ENCODE measurements at regions not wholly inside any gene's neighbourhood (a gene's known extent, or its start where the extent isn't known, plus 50 kb on each side); places are given as distances from the start of the nearest gene placed in this dataset.
"Not testable (repeated sequence)": the region's sequence is repeated elsewhere in the genome, so short reads cannot be mapped to it uniquely, and the experiment has no call there.

DNA sequence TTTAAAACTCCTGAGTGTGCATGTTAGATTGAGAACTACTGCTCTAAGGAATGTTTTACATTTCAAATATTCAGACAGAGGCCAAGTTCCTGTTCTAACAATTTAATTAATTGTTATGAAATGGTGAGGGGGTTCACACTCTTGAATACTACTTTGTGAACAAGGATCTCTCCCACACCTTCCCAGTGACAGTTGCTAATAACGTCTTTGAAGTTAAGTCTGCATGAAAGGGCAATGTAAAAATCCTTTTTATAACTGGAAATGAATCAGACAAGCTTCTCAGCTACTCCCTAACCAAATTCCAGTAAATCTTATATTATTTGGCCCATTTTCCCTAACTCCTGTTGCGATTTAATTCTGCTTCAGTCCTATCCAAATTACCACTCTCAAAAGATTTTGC is 828.5 kb upstream of the ADAMTS5 start:
- DNase-seq: no peak

DNA sequence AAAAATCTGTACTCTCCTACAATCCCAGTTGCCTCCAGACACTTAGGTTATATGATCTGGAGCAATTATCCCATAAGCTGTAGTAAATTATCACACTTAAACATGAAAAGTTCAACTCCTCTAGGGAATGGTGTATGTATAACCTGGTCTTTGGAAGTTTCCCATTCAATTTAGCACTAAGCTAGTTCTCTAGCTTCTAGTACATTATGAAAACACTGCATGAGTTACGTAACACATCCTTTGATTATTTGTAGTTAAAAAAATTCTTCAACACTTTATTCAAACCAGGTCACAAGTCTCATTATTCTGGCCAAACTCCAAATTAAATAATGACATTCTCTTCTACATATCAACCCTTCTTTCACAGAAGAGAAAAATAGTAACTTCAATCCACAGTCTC is 827.0 kb upstream of the ADAMTS5 start:
- DNase-seq: no peak

DNA sequence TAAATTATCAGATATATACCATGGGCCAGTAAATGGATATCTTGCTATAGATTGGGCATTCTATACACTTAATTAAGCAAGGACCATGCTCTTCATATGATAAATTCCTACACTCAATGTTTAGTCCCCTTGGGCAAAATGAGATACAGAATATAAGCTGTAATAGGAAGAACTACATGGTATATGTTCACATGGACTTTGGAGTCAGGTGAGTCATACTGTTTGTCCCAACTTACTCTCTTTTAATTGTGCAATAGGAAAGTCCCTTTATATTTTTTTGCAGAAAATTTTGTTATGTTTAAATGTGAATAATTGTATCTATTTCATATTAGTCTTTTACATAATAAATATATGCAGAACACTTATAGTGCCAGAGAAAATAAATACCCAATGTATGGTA is 820.2 kb upstream of the ADAMTS5 start:
- no peak for DNase-seq

DNA sequence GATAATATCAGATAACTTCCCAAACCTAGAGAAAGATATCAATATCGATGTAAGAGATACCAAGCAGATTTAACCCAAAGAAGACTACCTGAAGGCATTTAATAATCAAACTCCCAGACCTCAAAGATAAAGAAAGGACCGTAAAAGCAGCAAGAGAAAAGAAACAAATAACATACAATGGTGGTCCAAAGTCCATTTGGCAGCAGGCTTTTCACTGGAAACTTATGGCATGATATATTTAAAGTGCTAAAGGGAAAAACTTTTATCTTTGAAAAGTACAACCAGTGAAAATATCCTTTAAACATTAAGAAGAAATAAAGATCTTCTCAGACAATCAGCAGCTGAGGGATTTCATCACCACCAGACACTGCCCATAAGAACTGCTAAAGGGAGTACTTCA is 812.7 kb upstream of the ADAMTS5 start:
- no peak for DNase-seq

DNA sequence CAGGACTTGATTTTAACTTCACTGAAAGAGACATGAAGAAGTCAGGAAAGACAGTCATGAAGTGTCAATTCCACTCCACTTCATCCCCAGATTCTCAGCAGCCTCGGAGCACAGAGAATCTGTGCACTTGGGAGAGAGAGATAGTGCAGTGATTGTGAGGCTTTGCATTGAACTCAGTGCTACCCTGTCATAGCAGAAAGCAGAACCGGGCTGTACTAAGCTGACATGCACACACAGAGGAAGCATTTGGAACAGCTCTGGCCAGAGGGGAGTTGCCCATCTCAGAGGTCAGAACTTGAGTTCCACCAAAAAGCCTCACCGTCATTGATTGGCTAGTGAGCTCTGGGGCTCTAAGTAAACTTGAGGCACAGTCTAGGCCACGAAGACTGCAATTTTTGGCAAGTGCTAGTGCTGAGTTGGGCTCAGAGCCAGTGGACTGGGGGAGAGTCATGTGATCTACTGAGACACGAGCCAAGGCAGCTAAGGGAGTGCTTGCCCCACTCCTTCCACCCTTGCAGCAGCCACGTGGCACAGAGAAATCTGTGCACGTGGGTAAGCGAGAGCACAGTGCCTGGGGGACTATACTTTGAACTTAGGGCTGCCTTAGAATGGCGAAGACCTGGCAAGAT is 810.2 kb upstream of the ADAMTS5 start:
- DNase-seq: no peak

DNA sequence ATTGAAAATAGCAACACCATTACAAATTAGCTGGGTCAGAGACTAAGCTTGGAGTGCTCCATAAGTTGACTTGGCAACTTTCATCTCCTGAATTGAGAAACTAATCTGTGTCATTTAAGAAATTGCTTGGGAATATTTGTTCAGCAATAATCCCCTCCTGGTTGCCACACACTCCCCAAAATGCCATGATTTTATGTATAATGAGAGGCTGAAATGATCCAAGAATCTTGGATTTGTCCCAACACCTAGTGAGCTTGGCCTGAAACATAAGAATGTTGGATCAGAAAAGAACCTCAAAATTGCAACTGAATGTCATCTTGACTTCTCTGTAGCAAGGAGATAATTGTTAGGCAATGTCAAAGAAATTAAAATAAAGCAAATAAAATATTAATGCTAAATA is 805.9 kb upstream of the ADAMTS5 start:
- no peak for DNase-seq

DNA sequence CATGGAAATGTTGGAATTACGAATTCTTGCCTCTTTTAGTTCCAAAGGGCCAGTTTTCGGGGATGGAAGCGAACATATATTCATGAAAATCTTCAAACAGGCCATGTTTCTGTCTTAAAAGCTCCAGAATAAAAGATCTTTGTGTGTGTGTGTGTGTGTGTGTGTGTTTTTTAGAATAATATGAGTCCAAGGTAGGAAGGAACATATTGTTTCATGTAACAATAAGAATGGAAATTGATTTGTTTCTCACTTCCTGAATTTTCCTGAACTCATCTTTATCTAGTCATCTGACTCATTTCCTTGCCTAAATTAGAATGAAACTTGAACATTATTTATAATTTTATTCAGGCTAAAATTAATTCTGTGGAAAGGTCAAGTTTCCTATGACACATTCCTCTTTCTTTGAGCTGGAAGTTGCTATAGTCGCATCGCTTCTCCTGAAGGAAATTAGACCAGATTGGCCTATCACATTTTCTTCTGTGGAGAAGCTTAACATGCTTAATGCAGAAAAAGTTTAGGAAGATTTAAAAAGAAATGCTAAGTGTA is 805.1 kb upstream of the ADAMTS5 start:
- DNase-seq: no peak

DNA sequence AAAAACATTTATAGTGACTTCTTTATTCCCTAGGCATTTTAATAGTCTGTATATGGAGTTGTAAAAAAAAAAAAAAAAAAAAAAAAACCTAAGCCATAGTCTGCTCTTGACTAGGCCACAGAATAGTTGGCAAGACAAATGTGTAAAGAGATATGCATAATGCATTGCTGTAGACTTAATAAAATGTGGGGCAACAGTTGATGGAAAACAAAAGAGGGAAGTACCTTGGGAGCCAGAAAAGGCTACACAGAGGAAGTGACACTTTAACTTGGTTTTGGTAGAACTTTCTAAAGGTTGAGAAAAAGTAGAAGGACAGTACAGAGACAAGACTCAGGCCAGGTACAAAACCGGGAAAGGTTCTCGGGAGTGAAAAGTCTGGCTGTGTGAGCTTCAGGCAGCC is 802.9 kb upstream of the ADAMTS5 start:
- DNase-seq: no peak

DNA sequence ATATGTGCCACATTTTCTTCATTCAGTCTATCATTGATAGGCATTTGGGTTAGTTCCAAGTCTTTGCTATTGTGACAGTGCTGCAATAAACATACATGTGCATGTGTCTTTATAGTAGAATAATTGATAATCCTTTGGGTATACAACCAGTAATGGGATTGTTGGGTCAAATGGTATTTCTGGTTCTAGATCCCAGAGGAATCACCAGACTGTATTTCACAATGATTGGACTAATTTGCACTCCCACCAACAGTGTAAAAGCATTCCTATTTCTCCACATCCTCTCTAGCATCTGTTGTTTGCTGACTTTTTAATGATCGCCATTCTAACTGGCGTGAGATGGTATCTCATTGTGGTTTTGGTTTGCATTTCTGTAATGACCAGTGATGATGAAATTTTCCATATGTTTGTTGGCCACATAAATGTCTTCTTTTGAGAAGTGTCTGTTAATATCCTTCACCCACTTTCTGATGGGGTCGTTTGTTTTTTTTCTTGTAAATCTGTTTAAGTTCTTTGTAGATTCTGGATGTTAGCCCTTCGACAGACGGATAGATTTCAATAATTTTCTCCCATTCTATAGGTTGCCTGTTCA is 801.3 kb upstream of the ADAMTS5 start:
- DNase-seq: not testable (repeated sequence)

DNA sequence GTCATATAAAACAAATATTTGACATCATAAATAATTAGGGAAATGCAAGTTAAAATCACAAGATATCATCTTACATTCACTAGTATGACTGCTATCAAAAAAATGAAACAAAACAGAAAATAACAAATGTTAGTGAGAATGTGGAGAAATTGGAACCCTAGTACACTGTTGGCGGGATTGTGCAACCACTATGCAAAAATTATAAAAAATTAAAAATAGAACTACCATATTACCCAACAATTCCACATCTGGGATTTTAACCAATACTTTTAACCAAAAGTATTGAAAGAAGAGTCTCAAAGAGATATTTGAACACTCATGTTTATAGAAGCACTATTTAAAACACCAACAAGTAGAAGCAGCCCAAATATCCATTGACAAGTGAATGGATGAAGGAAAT is 797.2 kb upstream of the ADAMTS5 start:
- DNase-seq: no peak

DNA sequence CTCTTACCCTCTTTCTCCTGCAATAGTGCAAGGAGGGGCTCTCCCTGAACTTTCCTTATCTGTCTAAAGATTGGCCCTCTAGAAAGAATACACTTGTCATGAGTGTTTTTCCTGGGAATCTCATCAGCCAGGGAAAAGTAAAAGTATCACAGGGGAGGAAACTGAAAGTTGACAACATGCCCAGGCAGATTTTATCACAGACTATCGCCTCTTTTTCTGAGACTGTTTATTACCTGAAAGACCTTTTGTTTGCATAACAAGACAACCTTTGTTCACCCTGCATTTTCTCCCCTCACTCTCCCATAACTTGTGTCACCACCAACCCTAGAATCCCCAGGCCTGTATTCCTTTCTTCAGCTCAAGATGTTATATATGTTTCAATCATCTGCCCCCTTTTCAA is 794.7 kb upstream of the ADAMTS5 start:
- DNase-seq: no peak

DNA sequence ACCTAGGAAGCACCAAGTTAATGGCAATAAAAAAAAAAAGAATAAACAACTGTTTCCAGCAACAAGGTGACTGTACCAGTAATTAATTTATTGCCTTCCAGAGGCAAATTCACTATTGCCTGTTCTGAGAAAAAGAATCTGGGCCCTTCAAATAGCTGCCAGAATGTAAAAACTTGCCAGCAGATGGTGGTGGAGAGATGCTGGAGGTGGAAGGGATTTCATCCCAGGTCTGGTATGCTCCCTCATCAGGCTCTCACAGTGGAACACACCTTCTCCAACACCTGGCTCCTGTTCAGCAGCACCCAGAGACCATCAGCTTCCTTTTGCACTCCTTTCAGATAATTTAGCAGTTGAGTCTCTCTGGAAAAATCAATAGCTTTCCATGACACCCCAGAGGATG is 792.9 kb upstream of the ADAMTS5 start:
- DNase-seq: no peak

DNA sequence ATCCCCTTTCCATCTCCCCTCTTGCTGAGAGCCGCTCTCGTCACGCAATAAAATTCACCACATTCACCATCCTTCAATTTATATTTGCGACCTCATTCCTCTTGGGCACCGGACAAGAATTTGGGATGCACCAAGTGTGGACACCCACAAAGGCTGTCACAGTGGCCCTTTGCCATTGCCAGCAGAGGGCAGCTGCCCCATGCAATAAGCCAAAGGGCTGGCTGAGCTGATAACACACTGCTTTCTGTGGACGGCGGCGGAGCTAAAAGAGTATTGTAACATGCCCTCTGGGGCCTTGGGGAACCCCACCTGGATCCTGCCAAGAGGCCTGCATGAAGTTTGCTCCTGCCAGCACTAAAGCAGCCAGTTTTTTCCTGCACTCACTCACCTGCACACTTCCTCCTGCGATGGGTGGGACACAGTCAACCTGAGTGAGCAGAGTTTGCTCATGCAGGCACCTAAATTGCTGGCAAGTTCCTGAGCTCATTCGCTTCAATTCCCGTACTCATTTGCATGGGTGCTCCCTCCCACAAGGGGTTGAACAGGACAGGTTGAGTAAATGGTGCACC is 792.3 kb upstream of the ADAMTS5 start:
- no peak for DNase-seq

DNA sequence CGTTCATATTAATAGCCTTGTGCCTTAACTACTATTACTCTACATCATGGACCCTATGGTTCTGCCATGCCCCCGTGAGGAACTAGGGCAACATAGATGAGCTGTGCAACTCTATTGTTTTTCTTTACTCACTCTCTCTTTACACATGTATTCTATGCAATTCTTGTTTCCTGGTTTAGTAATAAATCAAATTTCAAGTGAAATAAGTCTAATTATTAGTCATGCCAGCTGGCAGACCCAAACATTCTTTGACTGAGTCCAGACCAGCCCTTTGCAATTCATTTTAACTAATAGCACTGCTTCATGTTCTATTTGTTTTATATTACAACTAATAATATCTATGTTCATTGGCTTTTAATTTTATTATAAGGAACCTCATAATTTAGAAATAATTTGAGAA is 789.3 kb upstream of the ADAMTS5 start:
- no peak for DNase-seq

DNA sequence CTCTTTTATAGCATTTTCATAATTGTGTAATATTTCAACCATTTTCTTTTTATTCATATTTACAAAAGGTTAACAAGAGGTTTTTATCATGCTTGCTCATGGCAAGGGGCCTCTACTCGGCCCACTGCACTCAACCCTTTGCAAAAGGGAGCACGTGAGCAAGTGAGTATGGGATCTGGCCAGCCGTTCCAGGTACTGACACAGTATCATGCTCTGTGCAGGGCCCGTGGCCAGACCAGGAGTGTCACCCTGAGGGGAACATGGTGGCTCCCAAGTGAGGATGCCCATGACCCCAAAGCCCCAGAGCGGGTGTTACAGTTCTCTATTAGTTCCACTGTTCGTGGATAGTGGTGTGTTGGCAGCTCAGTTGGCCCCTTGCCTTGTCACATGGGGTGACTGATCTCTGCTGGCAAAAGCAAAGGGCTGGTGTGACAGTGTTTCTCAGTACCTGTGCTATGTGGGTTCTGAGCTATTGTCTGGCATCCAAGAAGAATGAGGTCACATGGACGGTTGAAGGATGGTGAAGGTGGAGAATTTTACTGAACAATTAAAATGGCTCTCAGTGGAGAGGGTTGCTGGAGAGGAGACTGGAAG is 777.2 kb upstream of the ADAMTS5 start:
- no peak for DNase-seq

DNA sequence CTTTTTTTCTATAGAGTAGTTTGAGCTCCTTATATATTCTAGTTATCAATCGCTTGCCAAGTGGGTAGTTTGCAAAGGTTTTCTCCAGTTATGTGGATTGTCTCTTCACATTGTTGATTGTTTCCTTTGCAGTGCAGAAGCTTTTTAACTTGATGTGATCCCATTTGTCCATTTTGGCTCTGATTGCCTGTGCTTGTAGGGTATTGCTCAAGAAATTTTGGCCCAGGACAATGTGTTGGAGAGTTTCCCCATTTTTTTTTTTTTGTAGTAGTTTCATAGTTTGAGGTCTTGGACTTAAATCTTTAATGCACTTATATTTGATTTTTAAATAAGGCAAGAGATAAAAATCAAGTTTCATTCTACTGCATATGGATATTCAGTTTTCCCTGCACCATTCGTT is 774.8 kb upstream of the ADAMTS5 start:
- DNase-seq: no peak

DNA sequence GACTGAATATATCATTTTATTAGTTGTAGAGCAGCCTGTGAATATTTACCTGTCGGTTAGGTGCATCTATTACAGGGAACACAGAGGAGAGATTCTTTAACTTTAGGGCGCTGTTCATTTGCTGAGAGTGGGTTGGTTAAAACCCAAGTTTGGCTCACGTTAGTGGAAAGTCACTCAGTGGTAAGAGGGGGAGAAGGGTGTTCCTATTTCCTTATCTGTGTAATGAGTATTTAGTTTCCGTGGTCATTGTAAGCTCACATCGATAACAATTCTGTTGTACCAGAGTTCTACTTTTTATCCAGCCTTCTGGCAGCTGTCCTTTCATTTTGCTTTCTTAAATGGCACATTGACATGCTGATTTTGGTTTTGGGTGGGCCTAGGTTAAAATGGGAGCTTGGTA is 773.2 kb upstream of the ADAMTS5 start:
- DNase-seq: no peak

DNA sequence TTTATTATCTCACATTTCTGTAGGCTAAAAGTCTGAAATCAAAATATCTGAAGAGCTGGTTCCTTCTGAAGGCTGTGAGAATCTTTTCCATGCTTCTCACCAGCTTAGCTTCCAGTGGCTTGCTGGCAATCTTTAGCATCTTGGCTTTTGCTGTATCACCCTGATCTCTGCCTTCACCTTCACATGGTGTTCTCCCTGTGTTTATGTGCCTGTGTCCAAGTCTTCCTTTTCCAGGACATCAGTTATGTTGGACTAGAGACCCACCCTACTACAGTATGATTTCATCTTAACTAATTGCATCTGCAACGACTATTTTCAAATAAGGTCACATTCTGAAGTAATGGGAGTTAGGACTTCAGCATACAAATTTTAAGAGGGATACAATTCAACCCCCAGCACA is 772.3 kb upstream of the ADAMTS5 start:
- no peak for DNase-seq

DNA sequence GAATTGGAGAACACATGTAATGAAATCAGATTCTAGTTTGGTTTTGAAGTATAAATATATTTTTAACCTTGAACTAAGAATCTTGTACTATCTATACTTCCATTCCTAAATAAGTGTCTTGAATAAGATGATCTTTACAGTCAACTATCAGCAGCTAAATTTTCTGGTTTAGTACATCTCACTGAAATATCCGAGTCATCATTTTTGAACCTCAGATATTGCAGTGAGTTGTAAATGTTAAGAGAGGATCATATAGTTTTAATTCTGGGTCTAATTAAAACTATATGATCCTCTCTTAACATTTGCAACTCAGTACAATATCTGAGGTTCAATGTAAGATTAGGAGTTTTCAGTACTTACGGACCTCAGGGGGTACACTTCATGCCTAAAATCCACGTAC is 768.8 kb upstream of the ADAMTS5 start:
- no peak for DNase-seq

DNA sequence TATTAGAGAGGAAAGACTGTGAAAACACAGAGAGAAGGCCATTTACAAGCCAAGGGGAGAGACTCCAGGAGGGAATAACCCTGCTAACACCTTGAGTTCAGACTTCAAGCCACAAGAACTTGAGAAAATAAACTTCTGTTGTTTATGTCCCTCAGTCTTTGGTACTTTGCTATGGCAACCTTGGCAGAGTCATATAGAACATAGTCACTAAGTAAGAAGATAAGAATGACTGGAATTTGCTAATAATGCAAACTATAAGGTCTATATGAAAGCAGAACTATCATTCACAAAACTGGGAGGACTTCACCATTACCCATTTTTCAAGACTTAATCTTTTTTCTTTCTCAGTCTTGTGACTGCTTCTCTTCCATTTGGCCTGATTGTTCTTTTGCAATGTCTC is 767.3 kb upstream of the ADAMTS5 start:
- no peak for DNase-seq

DNA sequence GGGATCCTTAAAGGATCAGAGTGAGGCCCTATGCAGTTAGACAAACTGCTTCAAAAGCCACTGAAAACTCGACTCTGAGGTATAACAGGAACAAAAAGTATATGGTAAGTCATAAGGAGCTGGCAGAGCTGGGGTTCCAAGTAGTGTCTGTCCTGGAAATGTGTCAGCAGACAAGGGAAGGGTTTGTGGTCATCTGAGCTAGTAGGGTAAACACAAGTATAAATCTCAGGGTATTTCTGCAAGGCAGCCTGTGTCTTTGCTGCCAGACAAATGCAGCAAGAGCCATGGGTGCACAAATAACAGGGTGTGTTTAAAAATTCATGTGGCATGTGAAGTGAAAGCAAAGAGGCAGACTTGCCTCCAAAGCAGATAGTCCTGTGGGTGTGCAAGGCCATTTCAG is 759.0 kb upstream of the ADAMTS5 start:
- DNase-seq: no peak

DNA sequence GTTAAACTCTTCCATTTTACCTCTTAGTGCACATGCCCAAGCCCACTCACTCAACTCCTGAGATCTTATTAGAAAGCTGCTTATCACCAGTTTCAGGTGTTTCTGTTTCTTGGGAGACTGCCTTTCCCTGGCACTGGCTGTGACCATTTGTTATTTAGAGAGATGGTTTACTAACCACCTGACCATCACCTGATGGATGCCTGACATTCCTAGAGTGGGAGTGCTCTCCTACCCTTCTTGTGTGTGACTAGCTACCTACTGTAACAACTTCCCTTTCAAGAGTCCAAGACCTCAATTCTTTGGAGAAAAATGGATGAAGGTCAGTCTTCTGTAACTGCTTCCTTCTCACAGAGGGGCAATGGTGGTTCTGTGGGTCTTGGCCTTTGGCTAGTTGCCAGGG is 755.2 kb upstream of the ADAMTS5 start:
- DNase-seq: no peak

DNA sequence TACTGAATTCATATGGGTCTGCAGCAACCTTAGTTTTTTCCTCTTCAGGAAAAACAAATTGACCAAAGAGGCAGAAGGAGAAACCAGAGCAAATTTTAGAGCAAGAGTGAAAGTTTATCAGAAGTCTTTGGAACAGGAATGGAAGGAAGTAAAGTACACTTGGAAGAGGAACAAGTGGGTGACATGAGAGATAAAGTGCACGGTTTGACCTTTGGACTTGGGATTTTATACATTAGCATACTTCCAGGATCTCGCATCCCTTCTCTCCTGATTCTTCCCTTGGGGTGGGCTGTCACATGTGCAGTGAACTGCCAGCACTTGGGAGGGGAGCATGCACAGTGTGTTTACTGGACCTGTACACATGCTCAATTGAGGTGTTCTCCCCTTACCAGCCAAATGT is 754.8 kb upstream of the ADAMTS5 start:
- DNase-seq: no peak

DNA sequence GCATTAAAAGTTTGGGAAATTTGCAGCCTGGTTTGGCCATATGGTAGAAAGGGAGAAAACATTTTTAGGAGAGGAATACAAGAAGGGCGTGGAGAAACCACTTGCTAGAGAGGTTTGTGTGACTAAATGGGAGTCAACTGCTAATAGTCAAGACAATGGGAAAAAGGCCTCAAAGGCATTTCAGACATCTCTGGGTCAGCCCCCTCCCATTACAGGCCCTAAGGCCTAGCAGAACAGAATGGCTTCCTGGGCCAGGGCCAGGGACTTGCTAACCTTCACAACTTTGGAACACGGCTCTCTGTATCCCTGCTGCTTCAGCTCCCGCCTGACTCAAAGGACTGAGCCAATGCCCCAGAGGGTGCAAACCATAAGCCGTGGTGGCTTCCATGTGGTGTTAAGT is 752.3 kb upstream of the ADAMTS5 start:
- no peak for DNase-seq

Measured in NK-92 treated with Interleukin-12 subunit alpha and Interleukin-12 subunit beta, amount 100 ng/mL, for 24 hours (cell line).